DOHH2 (cell line): ENCODE measurements at regions not wholly inside any gene's neighbourhood (a gene's known extent, or its start where the extent isn't known, plus 50 kb on each side); places are given as distances from the start of the nearest gene placed in this dataset.

Experiments
- H3F3A ChIP-seq: fragments of 200-600 bp; sonication (generic), shearing (Covaris generic); 2 replicates; pipeline ENCODE4 v1.6.0; 2016; ENCODE audit warnings: antibody characterized with exemption, mild to moderate bottlenecking; ENCODE audit not compliant: control insufficient read depth, insufficient read depth
- H3K27ac ChIP-seq: fragments of 200-600 bp; sonication (generic); 2 replicates; pipeline ENCODE4 v1.5.1; 2014; ENCODE audit warnings: low read depth, mild to moderate bottlenecking, low read length, moderate library complexity
- H3K27me3 ChIP-seq: fragments of 200-600 bp; sonication (generic); 2 replicates; pipeline ENCODE4 v1.6.1; 2014; ENCODE audit warnings: mild to moderate bottlenecking, low read length, mixed read lengths; ENCODE audit not compliant: control insufficient read depth
- H3K36me3 ChIP-seq: fragments of 200-600 bp; sonication (generic); 2 replicates; pipeline ENCODE4 v1.6.1; 2014; ENCODE audit warnings: mild to moderate bottlenecking, low read length, moderate library complexity, mixed read lengths; ENCODE audit not compliant: control insufficient read depth
- H3K4me1 ChIP-seq: fragments of 200-600 bp; sonication (generic); 2 replicates; pipeline ENCODE4 v1.6.1; 2014; ENCODE audit warnings: mild to moderate bottlenecking, low read length, mixed read lengths; ENCODE audit not compliant: control insufficient read depth
- H3K4me2 ChIP-seq: fragments of 200-600 bp; sonication (generic); 2 replicates; pipeline ENCODE4 v1.6.0; 2014; ENCODE audit warnings: mild to moderate bottlenecking, low read length, moderate library complexity
- H3K4me3 ChIP-seq: fragments of 200-600 bp; sonication (generic); 2 replicates; pipeline ENCODE4 v1.5.1; 2014; ENCODE audit warnings: mild to moderate bottlenecking, low read length, mixed read lengths
- H3K79me2 ChIP-seq: fragments of 200-600 bp; sonication (generic); 2 replicates; pipeline ENCODE4 v1.6.1; 2014; ENCODE audit warnings: mild to moderate bottlenecking, low read length, mixed read lengths; ENCODE audit not compliant: control insufficient read depth
- H3K9me2 ChIP-seq: fragments of 200-600 bp; sonication (generic); replicated peaks from 2 replicates; pipeline ENCODE4 v1.6.1; 2014; ENCODE audit warnings: mild to moderate bottlenecking, low read length, mixed read lengths; ENCODE audit not compliant: control insufficient read depth
- H3K9me3 ChIP-seq: fragments of 200-600 bp; sonication (generic); 2 replicates; pipeline ENCODE4 v1.6.1; 2014; ENCODE audit warnings: antibody characterized with exemption, low read length, mixed read lengths; ENCODE audit not compliant: control insufficient read depth, insufficient read depth
- H4K20me1 ChIP-seq: fragments of 200-600 bp; sonication (generic); 2 replicates; pipeline ENCODE4 v1.6.0; 2014; ENCODE audit warnings: low read depth, mild to moderate bottlenecking, antibody characterized with exemption, low read length, moderate library complexity; ENCODE audit not compliant: control insufficient read depth, insufficient read depth
- EZH2phosphoT487 ChIP-seq: fragments of 200-600 bp; sonication (generic); IDR thresholded peaks from 2 replicates; pipeline ENCODE4 v1.6.1; 2017; ENCODE audit warnings: borderline replicate concordance, mild to moderate bottlenecking, antibody characterized with exemption, low read length, moderate library complexity, mixed read lengths
- TF ChIP-seq, protein P1 (sequence below): fragments of 200-600 bp; sonication (generic); IDR thresholded peaks from one replicate; pipeline ENCODE4 v1.5.1; 2014; ENCODE audit warnings: antibody characterized with exemption, mild to moderate bottlenecking, low read depth, low read length; ENCODE audit not compliant: poor library complexity, severe bottlenecking

DNA sequence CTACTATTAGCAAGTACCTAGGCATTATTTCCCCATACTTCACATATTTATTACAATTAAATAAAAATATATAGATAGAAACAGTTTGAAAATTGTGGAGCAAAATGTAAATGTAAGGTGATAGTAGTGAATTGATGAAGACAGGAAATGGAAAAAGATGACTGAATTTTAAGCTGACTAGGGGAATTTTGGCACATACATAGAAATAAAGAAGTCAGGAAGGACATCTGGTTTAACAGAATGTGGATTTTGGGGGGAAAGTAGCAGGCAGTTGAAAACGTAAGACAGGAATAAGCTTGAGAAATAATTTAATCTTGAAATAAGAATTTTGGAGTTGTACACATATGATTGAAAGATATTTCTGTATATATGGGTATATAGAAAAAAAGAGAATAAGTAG lies 701.7 kb upstream of the CITED2 start:
- Histone ChIP-seq H3K27me3 (no peaks in the 10 kb centered on the region), H4K20me1 (no peaks in the 10 kb centered on the region), H3K36me3 (no peaks in the 10 kb centered on the region), H3K9me2 (no peaks in the 10 kb centered on the region), H3K4me3 (no peak overlapping the region), H3F3A (no peaks in the 10 kb centered on the region), H3K27ac (no peak overlapping the region), H3K4me2 (no peak overlapping the region), H3K4me1 (no peaks in the 10 kb centered on the region), H3K9me3 (no peaks in the 10 kb centered on the region), H3K79me2 (no peaks in the 10 kb centered on the region)
- no peak for TF ChIP-seq EZH2phosphoT487
- TF ChIP-seq, protein P1, sequence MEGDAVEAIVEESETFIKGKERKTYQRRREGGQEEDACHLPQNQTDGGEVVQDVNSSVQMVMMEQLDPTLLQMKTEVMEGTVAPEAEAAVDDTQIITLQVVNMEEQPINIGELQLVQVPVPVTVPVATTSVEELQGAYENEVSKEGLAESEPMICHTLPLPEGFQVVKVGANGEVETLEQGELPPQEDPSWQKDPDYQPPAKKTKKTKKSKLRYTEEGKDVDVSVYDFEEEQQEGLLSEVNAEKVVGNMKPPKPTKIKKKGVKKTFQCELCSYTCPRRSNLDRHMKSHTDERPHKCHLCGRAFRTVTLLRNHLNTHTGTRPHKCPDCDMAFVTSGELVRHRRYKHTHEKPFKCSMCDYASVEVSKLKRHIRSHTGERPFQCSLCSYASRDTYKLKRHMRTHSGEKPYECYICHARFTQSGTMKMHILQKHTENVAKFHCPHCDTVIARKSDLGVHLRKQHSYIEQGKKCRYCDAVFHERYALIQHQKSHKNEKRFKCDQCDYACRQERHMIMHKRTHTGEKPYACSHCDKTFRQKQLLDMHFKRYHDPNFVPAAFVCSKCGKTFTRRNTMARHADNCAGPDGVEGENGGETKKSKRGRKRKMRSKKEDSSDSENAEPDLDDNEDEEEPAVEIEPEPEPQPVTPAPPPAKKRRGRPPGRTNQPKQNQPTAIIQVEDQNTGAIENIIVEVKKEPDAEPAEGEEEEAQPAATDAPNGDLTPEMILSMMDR, result no peak

GRCh38 chr6:140073456-140073855 lies 699.0 kb upstream of the CITED2 start:
- no peaks in the 10 kb centered on the region for H3F3A ChIP-seq
- H3K9me3 ChIP-seq, result no peaks in the 10 kb centered on the region
- H3K27me3 ChIP-seq, result no peaks in the 10 kb centered on the region
- no peaks in the 10 kb centered on the region for H3K79me2 ChIP-seq
- no peak overlapping the region for H3K4me2 ChIP-seq
- H4K20me1 ChIP-seq, result no peaks in the 10 kb centered on the region
- no peaks in the 10 kb centered on the region for H3K9me2 ChIP-seq
- TF ChIP-seq, protein P1, result no peak
- no peak for TF ChIP-seq EZH2phosphoT487
- no peak overlapping the region for H3K27ac ChIP-seq
- no peaks in the 10 kb centered on the region for H3K36me3 ChIP-seq
- H3K4me1 ChIP-seq, result no peaks in the 10 kb centered on the region
- H3K4me3 ChIP-seq, result no peak overlapping the region

DNA sequence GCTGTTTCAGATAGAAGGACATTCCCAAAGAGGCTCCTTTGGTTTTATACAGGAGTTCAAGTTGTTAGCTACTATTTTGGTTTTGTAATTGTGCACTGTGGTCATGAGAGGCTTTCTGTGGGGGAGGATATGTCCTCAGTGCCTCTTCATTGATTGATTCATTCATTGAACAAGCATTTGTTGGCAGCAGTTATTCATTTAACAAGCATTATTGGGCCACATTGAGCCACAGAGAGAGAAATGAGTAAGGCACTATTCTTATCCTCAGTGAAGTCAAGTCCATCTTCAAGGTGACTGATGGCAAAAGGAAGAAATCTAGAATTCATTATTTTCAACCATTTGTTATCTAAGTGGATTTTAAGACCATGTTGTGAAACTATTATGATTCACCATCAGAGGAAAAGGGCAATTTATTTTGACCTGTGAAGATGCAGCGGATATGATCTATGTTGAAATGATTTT lies 697.2 kb upstream of the CITED2 start:
- Histone ChIP-seq H3K36me3 (no peaks in the 10 kb centered on the region), H3K4me3 (no peak overlapping the region), H3K9me3 (no peaks in the 10 kb centered on the region), H3F3A (no peaks in the 10 kb centered on the region), H3K9me2 (no peaks in the 10 kb centered on the region), H3K4me2 (no peak overlapping the region), H3K4me1 (no peaks in the 10 kb centered on the region), H4K20me1 (no peaks in the 10 kb centered on the region), H3K27ac (no peak overlapping the region), H3K27me3 (no peaks in the 10 kb centered on the region), H3K79me2 (no peaks in the 10 kb centered on the region)
- no peak for TF ChIP-seq EZH2phosphoT487
- TF ChIP-seq, protein P1, result no peak
